ENCODE measurements at regions not wholly inside any gene's neighbourhood (a gene's known extent, or its start where the extent isn't known, plus 50 kb on each side); places are given as distances from the start of the nearest gene placed in this dataset.
"Not testable (repeated sequence)": the region's sequence is repeated elsewhere in the genome, so short reads cannot be mapped to it uniquely, and the experiment has no call there.

GRCh38 chr2:234388591-234388990 lies 108.3 kb downstream of the ARL4C start:
- POLR2A ChIA-PET = no interaction called here
- Histone ChIP-seq H3K27ac (ENCODE audit: low read length) (no peak overlapping the region), H3K27me3 (replicated peaks in 1 of 2; ENCODE audit: control insufficient read depth in 2 of 2, extremely low read depth in 1 of 2, insufficient read depth in 2 of 2, low read length in 1 of 2) (no peaks in the 10 kb centered on the region), H3K4me1 (ENCODE audit: control insufficient read depth in 1 of 2, extremely low read depth in 1 of 2, insufficient read depth in 2 of 2, low read length in 2 of 2) (peaks cover 14 to 21% of the 10 kb centered on the region in 2 experiments), H3K9me3 (no peaks in the 10 kb centered on the region), H3K36me3 (ENCODE audit: control insufficient read depth in 2 of 2, extremely low read depth in 1 of 2, insufficient read depth in 1 of 2, low read length in 1 of 2) (no peaks in the 10 kb centered on the region), H3K4me3 (ENCODE audit: control insufficient read depth in 1 of 2, extremely low read depth in 1 of 2, low read length in 1 of 2) (no peak overlapping the region)
- Mint-ChIP-seq H3K27me3 (no peaks in the 10 kb centered on the region), H3K36me3 (peaks cover 2% of the 10 kb centered on the region), H3K4me1 (peaks cover 32 to 44% (median 38%) of the 10 kb centered on the region in 3 donors), H3K4me3 (no peak overlapping the region), H3K9me3 (peaks cover 0 to 6% (median 3%) of the 10 kb centered on the region in 3 donors), H3K27ac (no peak overlapping the region)
- CTCF ChIA-PET = no interaction called here
- no peak for ATAC-seq (replicated peaks in 1 of 4)
- no peak for DNase-seq
- WGBS (ENCODE audit: insufficient coverage) = no CpG with 5 or more reads among the region's 5 CpGs

- Mint-ChIP-seq H3K9me3 (peaks cover 0 to 6% (median 3%) of the 10 kb centered on the region in 3 donors), H3K36me3 (peaks cover 2% of the 10 kb centered on the region), H3K4me3 (no peak overlapping the region), H3K4me1 (peaks cover 17 to 27% (median 22%) of the 10 kb centered on the region in 3 donors), H3K27ac (no peak overlapping the region), H3K27me3 (no peaks in the 10 kb centered on the region)
- 88% methylated on average over 8 of the region's 8 CpGs for WGBS (ENCODE audit: insufficient coverage)
- H3K36me3 ChIP-seq (ENCODE audit: control insufficient read depth in 2 of 2, extremely low read depth in 1 of 2, insufficient read depth in 1 of 2, low read length in 1 of 2) = no peaks in the 10 kb centered on the region
- H3K9me3 ChIP-seq = no peaks in the 10 kb centered on the region
- no peak overlapping the region for H3K4me3 ChIP-seq (ENCODE audit: control insufficient read depth in 1 of 2, extremely low read depth in 1 of 2, low read length in 1 of 2)
- H3K27ac ChIP-seq (ENCODE audit: low read length) = no peak overlapping the region
- CTCF ChIA-PET = no interaction called here
- POLR2A ChIA-PET = no interaction called here
- peaks cover 3 to 5% of the 10 kb centered on the region in 2 experiments for H3K4me1 ChIP-seq (ENCODE audit: control insufficient read depth in 1 of 2, extremely low read depth in 1 of 2, insufficient read depth in 2 of 2, low read length in 2 of 2)
- DNase-seq (no peak), ATAC-seq (replicated peaks in 1 of 4) (no peak)
- H3K27me3 ChIP-seq (replicated peaks in 1 of 2; ENCODE audit: control insufficient read depth in 2 of 2, extremely low read depth in 1 of 2, insufficient read depth in 2 of 2, low read length in 1 of 2) = no peaks in the 10 kb centered on the region
Measured at GRCh38 chr2:234386971-234387370, 109.9 kb downstream of the ARL4C start.

GRCh38 chr2:234382131-234382530 lies 114.8 kb downstream of the ARL4C start:
- H3K4me3 ChIP-seq (ENCODE audit: control insufficient read depth in 1 of 2, extremely low read depth in 1 of 2, low read length in 1 of 2) = no peak overlapping the region
- ChIA-PET POLR2A (no interaction called here), CTCF (interaction anchor here in 1 of 2 donors (0.7 kb wide), 1 partner anchor 18 kb away, joined by 3 read pairs; no protein-coding TSS in a partner anchor)
- Mint-ChIP-seq H3K9me3 (peaks cover 0 to 6% (median 0%) of the 10 kb centered on the region in 3 donors), H3K4me1 (peaks cover 2 to 5% (median 5%) of the 10 kb centered on the region in 3 donors), H3K27ac (no peak overlapping the region), H3K4me3 (no peak overlapping the region), H3K27me3 (no peaks in the 10 kb centered on the region), H3K36me3 (peaks cover 2% of the 10 kb centered on the region)
- DNase-seq = no peak
- no peaks in the 10 kb centered on the region for H3K36me3 ChIP-seq (ENCODE audit: control insufficient read depth in 2 of 2, extremely low read depth in 1 of 2, insufficient read depth in 1 of 2, low read length in 1 of 2)
- no peak overlapping the region for H3K27ac ChIP-seq (ENCODE audit: low read length)
- ATAC-seq (replicated peaks in 1 of 4) = no peak
- H3K9me3 ChIP-seq = no peaks in the 10 kb centered on the region
- H3K4me1 ChIP-seq (ENCODE audit: control insufficient read depth in 1 of 2, extremely low read depth in 1 of 2, insufficient read depth in 2 of 2, low read length in 2 of 2) = peaks cover 2 to 4% of the 10 kb centered on the region in 2 experiments
- H3K27me3 ChIP-seq (replicated peaks in 1 of 2; ENCODE audit: control insufficient read depth in 2 of 2, extremely low read depth in 1 of 2, insufficient read depth in 2 of 2, low read length in 1 of 2) = no peaks in the 10 kb centered on the region

GRCh38 chr2:234378958-234379357 lies 117.9 kb downstream of the ARL4C start:
- H3K4me3 Mint-ChIP-seq; H3K9me3 Mint-ChIP-seq; H3K27me3 Mint-ChIP-seq; H3K36me3 ChIP-seq (ENCODE audit: control insufficient read depth in 2 of 2, extremely low read depth in 1 of 2, insufficient read depth in 1 of 2, low read length in 1 of 2); CTCF ChIA-PET; POLR2A ChIA-PET; H3K4me3 ChIP-seq (ENCODE audit: control insufficient read depth in 1 of 2, extremely low read depth in 1 of 2, low read length in 1 of 2); H3K4me1 ChIP-seq (ENCODE audit: control insufficient read depth in 1 of 2, extremely low read depth in 1 of 2, insufficient read depth in 2 of 2, low read length in 2 of 2); DNase-seq; H3K27ac Mint-ChIP-seq; H3K27ac ChIP-seq (ENCODE audit: low read length); H3K9me3 ChIP-seq; H3K36me3 Mint-ChIP-seq; ATAC-seq (replicated peaks in 1 of 4); H3K27me3 ChIP-seq (replicated peaks in 1 of 2; ENCODE audit: control insufficient read depth in 2 of 2, extremely low read depth in 1 of 2, insufficient read depth in 2 of 2, low read length in 1 of 2): not testable (repeated sequence)
- H3K4me1 Mint-ChIP-seq = peaks cover 2 to 19% (median 16%) of the 10 kb centered on the region in 3 donors
- WGBS (ENCODE audit: insufficient coverage) = no CpG with 5 or more reads among the region's 2 CpGs

GRCh38 chr2:234378440-234378839 lies 118.4 kb downstream of the ARL4C start:
- POLR2A ChIA-PET = no interaction called here
- H3K27me3 Mint-ChIP-seq = no peaks in the 10 kb centered on the region

GRCh38 chr2:234377761-234378391 lies 119.0 kb downstream of the ARL4C start:
- CTCF ChIA-PET = no interaction called here
- POLR2A ChIA-PET = interaction anchor here in 1 of 2 donors (0.7 kb wide), 2 partner anchors 19 to 134 kb away, joined by 3 read pairs; no protein-coding TSS in a partner anchor
- Histone ChIP-seq H3K27ac (ENCODE audit: low read length) (no peak overlapping the region), H3K9me3 (no peaks in the 10 kb centered on the region), H3K27me3 (replicated peaks in 1 of 2; ENCODE audit: control insufficient read depth in 2 of 2, extremely low read depth in 1 of 2, insufficient read depth in 2 of 2, low read length in 1 of 2) (no peaks in the 10 kb centered on the region), H3K36me3 (ENCODE audit: control insufficient read depth in 2 of 2, extremely low read depth in 1 of 2, insufficient read depth in 1 of 2, low read length in 1 of 2) (no peaks in the 10 kb centered on the region), H3K4me1 (ENCODE audit: control insufficient read depth in 1 of 2, extremely low read depth in 1 of 2, insufficient read depth in 2 of 2, low read length in 2 of 2) (peaks cover 11 to 17% of the 10 kb centered on the region in 2 experiments), H3K4me3 (ENCODE audit: control insufficient read depth in 1 of 2, extremely low read depth in 1 of 2, low read length in 1 of 2) (no peak overlapping the region)
- Mint-ChIP-seq H3K27ac (no peak overlapping the region), H3K36me3 (no peaks in the 10 kb centered on the region), H3K4me3 (no peak overlapping the region), H3K4me1 (peaks cover 13 to 29% (median 27%) of the 10 kb centered on the region in 3 donors), H3K9me3 (no peaks in the 10 kb centered on the region), H3K27me3 (no peaks in the 10 kb centered on the region)
- no peak for DNase-seq
- no peak for ATAC-seq (replicated peaks in 1 of 4)
- WGBS (ENCODE audit: insufficient coverage) = 95% methylated on average over 7 of the region's 12 CpGs

More at GRCh38 chr2:234378440-234378839, 118.4 kb downstream of the ARL4C start:
- Histone ChIP-seq H3K4me3 (ENCODE audit: control insufficient read depth in 1 of 2, extremely low read depth in 1 of 2, low read length in 1 of 2) (no peak overlapping the region), H3K9me3 (no peaks in the 10 kb centered on the region), H3K27me3 (replicated peaks in 1 of 2; ENCODE audit: control insufficient read depth in 2 of 2, extremely low read depth in 1 of 2, insufficient read depth in 2 of 2, low read length in 1 of 2) (no peaks in the 10 kb centered on the region), H3K4me1 (ENCODE audit: control insufficient read depth in 1 of 2, extremely low read depth in 1 of 2, insufficient read depth in 2 of 2, low read length in 2 of 2) (peaks cover 6 to 12% of the 10 kb centered on the region in 2 experiments), H3K27ac (ENCODE audit: low read length) (no peak overlapping the region), H3K36me3 (ENCODE audit: control insufficient read depth in 2 of 2, extremely low read depth in 1 of 2, insufficient read depth in 1 of 2, low read length in 1 of 2) (no peaks in the 10 kb centered on the region)
- CTCF ChIA-PET = no interaction called here
- Mint-ChIP-seq H3K9me3 (no peaks in the 10 kb centered on the region), H3K4me3 (no peak overlapping the region), H3K27ac (no peak overlapping the region), H3K4me1 (peaks cover 7 to 24% (median 21%) of the 10 kb centered on the region in 3 donors), H3K36me3 (no peaks in the 10 kb centered on the region)
- no CpG with 5 or more reads among the region's 4 CpGs for WGBS (ENCODE audit: insufficient coverage)
- ATAC-seq (replicated peaks in 1 of 4) = no peak
- DNase-seq = no peak
